MCF 10A (cell line): ENCODE measurements at regions not wholly inside any gene's neighbourhood (a gene's known extent, or its start where the extent isn't known, plus 50 kb on each side); places are given as distances from the start of the nearest gene placed in this dataset.

Experiments used
- BruUV-seq: library from RNA; stranded (reverse); fragments of 400-500 nt; replicated peaks from 2 replicates; lab custom pipeline; 2021; lab: Mats Ljungman, UMichigan
- CTCF ChIA-PET: fragments of 300-600 bp; sonication (Branson Sonifier 250); formaldehyde crosslinking; extraction: SDS; loops from one replicate; lab custom pipeline; 2021; ENCODE audit warnings: antibody characterized with exemption, inconsistent platforms; lab: Yijun Ruan, JAX
- POLR2A ChIA-PET: fragments of 300-600, 350-650 bp; sonication (Branson Sonifier 250); formaldehyde crosslinking; extraction: SDS; loops from one replicate; lab custom pipeline; 2020; ENCODE audit warnings: antibody characterized with exemption, inconsistent platforms; lab: Yijun Ruan, JAX
- DNase-seq: peaks from one replicate; pipeline ENCODE4 v3.0.0-alpha.2; 2018; ENCODE audit not compliant: unreplicated experiment
- H3K27ac Mint-ChIP-seq: one replicate; pipeline ENCODE4 v1.8.0; 2022; ENCODE audit warnings: mild to moderate bottlenecking, low read depth, mixed read lengths; ENCODE audit not compliant: unreplicated experiment
- H3K27me3 Mint-ChIP-seq: one replicate; pipeline ENCODE4 v1.8.0; 2022; ENCODE audit warnings: mixed read lengths; ENCODE audit not compliant: insufficient read depth, unreplicated experiment
- H3K36me3 Mint-ChIP-seq: one replicate; pipeline ENCODE4 v1.8.0; 2022; ENCODE audit warnings: mild to moderate bottlenecking, moderate library complexity, mixed read lengths; ENCODE audit not compliant: insufficient read depth, unreplicated experiment
- H3K4me1 Mint-ChIP-seq: one replicate; pipeline ENCODE4 v1.8.0; 2022; ENCODE audit warnings: mixed read lengths; ENCODE audit not compliant: insufficient read depth, unreplicated experiment
- H3K4me3 Mint-ChIP-seq: one replicate; pipeline ENCODE4 v1.8.0; 2022; ENCODE audit warnings: mild to moderate bottlenecking, moderate library complexity, mixed read lengths; ENCODE audit not compliant: unreplicated experiment
- H3K9me3 Mint-ChIP-seq: one replicate; pipeline ENCODE4 v1.8.0; 2022; ENCODE audit warnings: mixed read lengths; ENCODE audit not compliant: unreplicated experiment
- CTCF ChIP-seq: fragments of 200-600 bp; IDR thresholded peaks from one replicate; pipeline ENCODE4 v1.8.0; 2022; ENCODE audit warnings: antibody characterized with exemption, mild to moderate bottlenecking; ENCODE audit not compliant: unreplicated experiment
- intact Hi-C: fragments of 100-400 bp; cut with micrococcal nuclease; formaldehyde crosslinking; loops from 2 replicates; pipeline ENCODE4 v1.14.1; 2022

DNA sequence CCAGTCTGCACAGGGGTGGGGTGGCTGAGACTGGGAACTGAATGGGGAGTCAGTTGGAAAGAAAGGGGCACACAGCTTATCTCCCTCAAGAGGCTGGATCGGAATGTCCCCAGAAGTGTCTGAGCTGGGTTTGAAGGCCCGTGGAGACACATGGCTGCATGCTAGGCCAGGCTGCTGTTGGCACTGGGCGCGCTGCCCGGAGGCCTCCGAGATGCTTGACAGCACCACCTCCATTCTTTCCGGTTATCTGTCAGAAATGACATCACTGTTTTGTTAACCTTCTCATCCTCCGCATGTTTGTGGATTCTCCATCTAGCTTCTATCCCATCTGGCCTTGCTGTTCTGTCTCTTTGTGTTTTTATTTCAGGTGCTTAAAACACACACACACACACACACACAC lies 85.5 kb downstream of the APIP start:
- ChIA-PET CTCF (interaction anchor here (0.6 to 1.1 kb wide), 2 partner anchors 9 to 180 kb away, joined by 3 to 4 read pairs; no protein-coding TSS in a partner anchor), POLR2A (no interaction called here)
- no peaks in the 10 kb centered on the region for H3K27me3 Mint-ChIP-seq

GRCh38 chr11:34830035-34830434 lies 86.1 kb downstream of the APIP start:
- Mint-ChIP-seq H3K9me3 (no peaks in the 10 kb centered on the region), H3K4me1 (no peaks in the 10 kb centered on the region), H3K4me3 (no peak overlapping the region), H3K27me3 (no peaks in the 10 kb centered on the region), H3K27ac (no peak overlapping the region), H3K36me3 (peaks cover 5% of the 10 kb centered on the region)
- no peak for DNase-seq
- POLR2A ChIA-PET = interaction anchor here (0.7 kb wide), 1 partner anchor 20 kb away, joined by 3 read pairs; no protein-coding TSS in a partner anchor
- CTCF ChIA-PET = interaction anchor here (1.1 kb wide), 1 partner anchor 9 kb away, joined by 4 read pairs; no protein-coding TSS in a partner anchor
- TF ChIP-seq CTCF = no peak
- no TSS peak for BruUV-seq
- intact Hi-C loops = no loop called here

More for the DNA sequence above, 85.5 kb downstream of the APIP start:
- Mint-ChIP-seq H3K36me3 (peaks cover 5% of the 10 kb centered on the region), H3K4me3 (no peak overlapping the region), H3K4me1 (no peaks in the 10 kb centered on the region), H3K9me3 (no peaks in the 10 kb centered on the region), H3K27ac (no peak overlapping the region)
- no peak for TF ChIP-seq CTCF
- no TSS peak for BruUV-seq
- intact Hi-C loops = no loop called here
- DNase-seq = no peak

DNA sequence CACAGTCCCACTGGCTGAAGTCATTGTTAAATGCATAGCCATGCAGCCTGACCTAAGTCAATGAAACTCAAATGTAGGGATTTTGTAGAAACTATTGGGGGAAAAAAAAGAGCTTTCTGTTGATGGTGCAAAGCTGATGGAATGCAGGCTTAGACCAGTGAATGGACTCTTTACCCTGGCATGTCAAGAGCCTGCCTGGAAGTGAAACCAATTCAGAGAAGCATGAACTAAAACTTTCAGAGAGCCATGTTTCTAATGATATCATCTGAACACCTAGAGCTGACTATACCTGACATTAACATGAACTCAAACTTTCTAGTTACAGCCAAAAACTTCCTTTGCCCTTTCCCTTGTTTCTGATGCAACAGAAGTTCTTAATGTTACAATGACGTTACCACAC lies 89.0 kb downstream of the APIP start:
- DNase-seq = no peak
- Mint-ChIP-seq H3K36me3 (peaks cover 5% of the 10 kb centered on the region), H3K4me3 (no peak overlapping the region), H3K9me3 (no peaks in the 10 kb centered on the region), H3K27ac (no peak overlapping the region), H3K4me1 (no peaks in the 10 kb centered on the region), H3K27me3 (no peaks in the 10 kb centered on the region)
- TF ChIP-seq CTCF = no peak
- ChIA-PET CTCF (interaction anchor here (0.6 to 0.7 kb wide), 3 partner anchors 13 to 366 kb away, joined by 3 to 4 read pairs (median 4); no protein-coding TSS in a partner anchor), POLR2A (no interaction called here)
- BruUV-seq = no TSS peak
- intact Hi-C loops = no loop called here

DNA sequence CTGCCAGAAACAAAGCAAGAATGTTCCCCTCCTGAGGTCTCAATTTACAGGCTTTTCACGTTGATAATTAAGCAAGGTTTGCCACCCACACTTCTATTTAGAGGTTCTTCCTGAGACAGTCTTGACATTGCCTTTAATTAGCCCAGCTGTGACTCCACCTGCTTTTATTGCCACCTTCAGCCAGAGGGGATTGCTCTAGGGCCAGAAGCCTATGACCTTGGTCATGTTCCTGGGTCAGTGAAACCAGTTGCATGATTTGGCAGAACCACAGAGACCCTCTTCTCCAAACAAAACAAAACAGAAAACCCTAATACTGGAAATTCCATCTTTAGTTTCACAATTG lies 89.8 kb downstream of the APIP start:
- BruUV-seq = no TSS peak
- POLR2A ChIA-PET = no interaction called here
- Mint-ChIP-seq H3K27me3 (no peaks in the 10 kb centered on the region), H3K9me3 (no peaks in the 10 kb centered on the region), H3K4me1 (no peaks in the 10 kb centered on the region), H3K36me3 (no peaks in the 10 kb centered on the region), H3K27ac (no peak overlapping the region), H3K4me3 (no peak overlapping the region)
- intact Hi-C loops = no loop called here
- no peak for DNase-seq
- CTCF ChIA-PET = no interaction called here
- no peak for TF ChIP-seq CTCF
